Chondrocyte (in vitro differentiated cells): ENCODE measurements at regions not wholly inside any gene's neighbourhood (a gene's known extent, or its start where the extent isn't known, plus 50 kb on each side); places are given as distances from the start of the nearest gene placed in this dataset.
A peak's percentile ranks its signal among the peaks of the same experiment; 100 is the strongest.
"Not testable (repeated sequence)": the region's sequence is repeated elsewhere in the genome, so short reads cannot be mapped to it uniquely, and the experiment has no call there.

Experiments
- DNase-seq: peaks from one replicate; pipeline ENCODE4 v3.0.0; 2021; ENCODE audit warnings: mixed read lengths, low spot score
- H3K27ac Mint-ChIP-seq: one replicate; pipeline ENCODE4 v1.8.0; 2021; ENCODE audit warnings: mild to moderate bottlenecking, moderate library complexity, mixed read lengths; ENCODE audit not compliant: unreplicated experiment
- H3K27me3 Mint-ChIP-seq: 2 replicates; pipeline ENCODE4 v1.8.0; 2021; ENCODE audit warnings: low read depth, mixed read lengths
- H3K36me3 Mint-ChIP-seq: 2 replicates; pipeline ENCODE4 v1.8.0; 2021; ENCODE audit warnings: low read depth, mixed read lengths
- H3K4me1 Mint-ChIP-seq: 2 replicates; pipeline ENCODE4 v1.8.0; 2021; ENCODE audit warnings: low read depth, mild to moderate bottlenecking, mixed read lengths
- H3K4me3 Mint-ChIP-seq: one replicate; pipeline ENCODE4 v1.8.0; 2021; ENCODE audit warnings: mild to moderate bottlenecking, moderate library complexity, mixed read lengths; ENCODE audit not compliant: unreplicated experiment
- H3K9me3 Mint-ChIP-seq: 2 replicates; pipeline ENCODE4 v1.8.0; 2021; ENCODE audit warnings: low read depth, mixed read lengths
- TF ChIP-seq, protein P1 (sequence below): fragments of 200-600 bp; sonication (generic); IDR thresholded peaks from 2 replicates; pipeline ENCODE4 v1.5.0; 2021; ENCODE audit warnings: antibody characterized with exemption, mild to moderate bottlenecking, moderate library complexity

DNA sequence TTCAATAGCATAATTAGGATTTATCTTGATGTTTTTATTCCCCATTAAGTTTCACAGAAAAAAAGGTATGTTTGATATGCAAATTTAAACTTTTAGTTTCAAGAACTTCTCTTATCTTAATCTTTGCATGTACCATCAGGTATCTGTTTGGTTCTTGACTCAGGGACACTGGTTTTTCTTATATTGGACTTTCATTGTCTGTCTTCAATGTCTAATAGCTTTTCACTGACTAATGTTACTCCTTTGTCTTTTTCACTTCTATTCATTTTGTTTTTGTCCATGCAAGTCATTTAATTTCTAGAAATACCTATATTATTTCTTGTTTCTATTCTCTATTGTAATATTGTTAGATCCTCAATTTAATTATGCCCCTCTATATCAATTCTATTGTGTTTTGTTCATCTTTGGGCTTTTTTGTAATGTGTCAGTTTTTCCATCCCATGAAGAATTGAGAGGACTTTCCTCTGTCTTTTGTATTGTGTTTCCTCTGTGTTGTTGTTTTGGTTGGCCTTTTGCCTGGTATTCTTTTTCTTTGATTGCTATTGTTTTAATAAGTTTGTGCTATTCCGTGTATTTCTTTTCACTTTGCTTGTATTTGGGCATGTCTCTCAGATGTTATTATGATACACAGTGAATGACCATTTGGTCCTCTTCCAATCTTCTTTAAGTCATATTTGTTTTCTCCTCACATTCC is 58.3 kb upstream of the ANKRD10 start:
- H3K4me3 Mint-ChIP-seq = no peak overlapping the region
- DNase-seq = no peak
- no peak overlapping the region for H3K27ac Mint-ChIP-seq
- H3K36me3 Mint-ChIP-seq = peaks cover 11% of the 10 kb centered on the region
- H3K27me3 Mint-ChIP-seq = no peaks in the 10 kb centered on the region
- H3K9me3 Mint-ChIP-seq = peaks cover 16% of the 10 kb centered on the region
- TF ChIP-seq, protein P1, sequence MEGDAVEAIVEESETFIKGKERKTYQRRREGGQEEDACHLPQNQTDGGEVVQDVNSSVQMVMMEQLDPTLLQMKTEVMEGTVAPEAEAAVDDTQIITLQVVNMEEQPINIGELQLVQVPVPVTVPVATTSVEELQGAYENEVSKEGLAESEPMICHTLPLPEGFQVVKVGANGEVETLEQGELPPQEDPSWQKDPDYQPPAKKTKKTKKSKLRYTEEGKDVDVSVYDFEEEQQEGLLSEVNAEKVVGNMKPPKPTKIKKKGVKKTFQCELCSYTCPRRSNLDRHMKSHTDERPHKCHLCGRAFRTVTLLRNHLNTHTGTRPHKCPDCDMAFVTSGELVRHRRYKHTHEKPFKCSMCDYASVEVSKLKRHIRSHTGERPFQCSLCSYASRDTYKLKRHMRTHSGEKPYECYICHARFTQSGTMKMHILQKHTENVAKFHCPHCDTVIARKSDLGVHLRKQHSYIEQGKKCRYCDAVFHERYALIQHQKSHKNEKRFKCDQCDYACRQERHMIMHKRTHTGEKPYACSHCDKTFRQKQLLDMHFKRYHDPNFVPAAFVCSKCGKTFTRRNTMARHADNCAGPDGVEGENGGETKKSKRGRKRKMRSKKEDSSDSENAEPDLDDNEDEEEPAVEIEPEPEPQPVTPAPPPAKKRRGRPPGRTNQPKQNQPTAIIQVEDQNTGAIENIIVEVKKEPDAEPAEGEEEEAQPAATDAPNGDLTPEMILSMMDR = no peak
- H3K4me1 Mint-ChIP-seq = peaks cover 1% of the 10 kb centered on the region

DNA sequence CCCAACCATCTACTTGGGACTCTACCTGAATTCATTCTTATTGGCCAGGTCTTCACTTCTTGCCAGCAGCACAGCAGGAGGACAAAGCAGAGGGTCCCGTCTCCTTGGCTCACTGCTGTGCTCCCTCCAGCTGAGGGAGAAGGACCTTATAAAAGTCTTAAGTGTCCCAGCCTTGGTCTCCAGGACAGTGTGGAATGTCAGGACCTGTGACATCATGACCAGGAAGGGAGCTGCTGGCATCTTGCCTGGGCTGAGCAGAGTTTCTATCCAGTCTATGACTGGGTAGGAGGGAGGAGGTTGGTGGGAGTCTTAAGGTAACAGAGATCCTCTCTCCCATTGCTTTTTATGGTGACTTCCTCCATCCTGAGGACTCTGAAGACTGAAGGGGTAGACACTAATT is 56.6 kb upstream of the ANKRD10 start:
- H3K4me3 Mint-ChIP-seq = no peak overlapping the region
- DNase-seq = no peak
- peaks cover 17% of the 10 kb centered on the region for H3K9me3 Mint-ChIP-seq
- H3K4me1 Mint-ChIP-seq = peaks cover 18% of the 10 kb centered on the region
- H3K27me3 Mint-ChIP-seq = no peaks in the 10 kb centered on the region
- peaks cover 13% of the 10 kb centered on the region for H3K36me3 Mint-ChIP-seq
- H3K27ac Mint-ChIP-seq = no peak overlapping the region
- TF ChIP-seq, protein P1 = no peak

DNA sequence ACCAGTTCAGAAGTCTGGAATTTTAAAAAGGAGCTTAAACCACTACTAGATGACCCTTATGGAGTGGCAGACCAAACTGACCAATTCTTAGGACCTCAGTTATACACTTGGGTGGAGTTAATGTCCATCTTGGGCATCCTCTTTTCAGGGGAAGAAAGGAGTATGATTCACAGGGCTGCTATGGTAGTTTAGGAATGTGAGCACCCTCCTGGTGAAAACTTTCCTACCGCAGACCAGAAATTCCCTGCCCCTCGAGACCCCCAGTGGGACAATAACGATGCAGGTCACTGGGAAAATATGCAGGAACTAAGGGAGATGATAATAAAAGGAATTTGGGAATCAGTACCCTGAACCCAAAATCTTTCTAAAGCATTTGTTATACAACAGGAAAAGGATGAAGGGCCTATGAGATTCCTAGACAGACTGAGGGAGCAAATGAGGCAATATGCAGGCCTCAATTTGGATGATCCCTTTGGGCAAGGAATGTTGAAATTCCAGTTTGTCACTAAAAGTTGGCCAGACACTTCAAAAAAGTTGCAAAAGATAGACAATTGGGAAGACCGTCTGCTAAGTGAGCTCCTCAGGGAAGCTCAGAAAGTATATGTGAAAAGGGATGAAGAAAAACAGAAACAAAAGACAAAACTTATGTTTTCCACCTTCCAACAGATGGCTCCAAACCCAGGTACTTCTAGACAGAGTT is 52.4 kb upstream of the ANKRD10 start:
- H3K27ac Mint-ChIP-seq = peak overlapping the region; percentile 84
- TF ChIP-seq, protein P1 = peak; percentile 41
- H3K4me1 Mint-ChIP-seq = peaks cover 24% of the 10 kb centered on the region
- H3K36me3 Mint-ChIP-seq, DNase-seq, H3K4me3 Mint-ChIP-seq, H3K27me3 Mint-ChIP-seq: not testable (repeated sequence)
- peaks cover 18% of the 10 kb centered on the region for H3K9me3 Mint-ChIP-seq

DNA sequence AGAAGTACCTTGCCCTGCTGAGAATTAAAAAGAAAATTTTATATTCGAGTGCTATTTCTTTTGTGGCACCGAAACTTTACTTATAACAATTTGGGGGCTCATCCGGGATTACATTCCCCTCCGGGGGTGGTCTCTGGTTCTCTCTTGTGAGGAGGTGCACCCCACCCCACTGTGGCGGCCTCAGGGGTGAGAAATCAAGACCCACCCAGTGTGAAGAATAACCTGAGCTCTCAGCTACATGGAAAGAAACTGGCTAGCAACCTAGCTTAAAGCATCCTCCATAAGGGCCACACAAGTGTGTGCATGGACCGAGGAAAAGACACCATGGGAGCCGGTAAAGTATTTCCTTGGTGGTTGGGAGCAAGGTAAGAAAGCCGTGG is 50.9 kb upstream of the ANKRD10 start:
- H3K9me3 Mint-ChIP-seq = peaks cover 18% of the 10 kb centered on the region
- no peak for DNase-seq
- peak overlapping the region; percentile 19 for H3K27ac Mint-ChIP-seq
- H3K4me3 Mint-ChIP-seq = no peak overlapping the region
- TF ChIP-seq, protein P1 = no peak
- H3K27me3 Mint-ChIP-seq = no peaks in the 10 kb centered on the region
- peaks cover 5% of the 10 kb centered on the region for H3K36me3 Mint-ChIP-seq
- peaks cover 24% of the 10 kb centered on the region for H3K4me1 Mint-ChIP-seq

DNA sequence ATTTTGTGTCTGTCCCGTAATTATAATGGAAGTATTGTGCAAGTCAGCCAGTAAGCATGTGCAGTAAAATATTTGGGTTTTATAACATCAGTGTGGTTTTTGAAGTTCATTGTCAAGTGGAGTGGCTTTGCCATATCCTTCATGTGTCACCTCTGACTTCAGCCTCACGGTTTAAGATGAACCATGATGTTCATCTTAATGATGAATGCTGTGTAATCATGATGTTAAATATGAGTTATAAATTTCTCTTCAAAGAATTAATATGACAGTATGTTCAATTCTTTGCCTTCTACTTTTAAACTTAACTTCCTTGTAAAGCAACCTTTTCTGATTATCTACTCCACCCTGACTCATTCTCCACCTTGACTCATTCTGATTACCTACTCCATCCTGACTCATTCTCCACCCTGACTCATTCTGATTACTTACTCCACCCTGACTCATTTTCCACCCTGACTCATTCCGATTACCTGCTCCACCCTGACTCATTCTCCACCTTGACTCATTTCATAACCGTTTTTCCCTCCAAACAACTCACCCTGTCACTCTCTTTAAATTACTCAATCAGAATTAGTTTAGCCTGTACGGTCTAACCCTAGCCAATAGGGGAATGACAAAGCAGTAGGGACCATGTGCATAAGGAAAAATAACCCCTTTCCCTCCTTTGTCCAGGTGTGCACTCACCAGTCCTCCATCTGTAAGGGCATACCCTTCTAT is 50.3 kb upstream of the ANKRD10 start:
- TF ChIP-seq, protein P1 = no peak
- H3K36me3 Mint-ChIP-seq = peaks cover 5% of the 10 kb centered on the region
- H3K27ac Mint-ChIP-seq = peak overlapping the region; percentile 62
- H3K9me3 Mint-ChIP-seq = peaks cover 18% of the 10 kb centered on the region
- H3K4me3 Mint-ChIP-seq = no peak overlapping the region
- peaks cover 24% of the 10 kb centered on the region for H3K4me1 Mint-ChIP-seq
- no peaks in the 10 kb centered on the region for H3K27me3 Mint-ChIP-seq
- no peak for DNase-seq
